B cell (primary cell): ENCODE measurements at regions not wholly inside any gene's neighbourhood (a gene's known extent, or its start where the extent isn't known, plus 50 kb on each side); places are given as distances from the start of the nearest gene placed in this dataset.

Experiments used
- CTCF ChIP-seq: fragments of 200-600 bp; IDR thresholded peaks from one replicate; pipeline ENCODE4 v1.8.0; 2022; ENCODE audit warnings: antibody characterized with exemption, mild to moderate bottlenecking
- EZH2 ChIP-seq: IDR thresholded peaks from 2 replicates; pipeline ENCODE4 v1.6.1; 2012; ENCODE audit warnings: borderline replicate concordance, low read depth, mild to moderate bottlenecking, moderate library complexity, low read length; ENCODE audit not compliant: insufficient read depth, poor library complexity, severe bottlenecking

GRCh38 chr7:15765753-15766152 is 79.3 kb upstream of the MEOX2 start:
- TF ChIP-seq CTCF (no peak), EZH2 (no peak)
